HAP-1 (cell line): ENCODE measurements at regions not wholly inside any gene's neighbourhood (a gene's known extent, or its start where the extent isn't known, plus 50 kb on each side); places are given as distances from the start of the nearest gene placed in this dataset.

Source experiments
- DNase-seq, 2 experiments: peaks; one replicate each; pipeline ENCODE4 v3.0.0-alpha.2; 2016 to 2020; ENCODE audit warnings: low spot score in 2 of 2
- H3K27me3 ChIP-seq: fragments of 250-450 bp; sonication (Bioruptor Pico); 2 replicates; pipeline ENCODE4 v1.5.1; 2020; ENCODE audit warnings: low read depth, mild to moderate bottlenecking, moderate library complexity
- H3K36me3 ChIP-seq: fragments of 250-450 bp; sonication (Bioruptor Pico); replicated peaks from 2 replicates; pipeline ENCODE4 v1.5.1; 2020; ENCODE audit warnings: mild to moderate bottlenecking
- H3K4me1 ChIP-seq: fragments of 250-450 bp; sonication (Bioruptor Pico); 2 replicates; pipeline ENCODE4 v1.5.1; 2020; ENCODE audit warnings: mild to moderate bottlenecking
- H3K4me3 ChIP-seq: fragments of 250-450 bp; sonication (Bioruptor Pico); 2 replicates; pipeline ENCODE4 v1.5.1; 2020; ENCODE audit warnings: mild to moderate bottlenecking, moderate library complexity
- H3K9me3 ChIP-seq: fragments of 250-450 bp; sonication (Bioruptor Pico); 2 replicates; pipeline ENCODE4 v1.5.1; 2020; ENCODE audit warnings: mild to moderate bottlenecking, moderate library complexity
- in situ Hi-C: fragments of 300-500 bp; cut with MboI; formaldehyde crosslinking; loops from 3 replicates; pipeline ENCODE4 v1.14.3; 2020; ENCODE audit warnings: low sequenced_read_pairs, inconsistent platforms, mixed read lengths

GRCh38 chrX:82134378-82134777, 932.5 kb downstream of the SH3BGRL start:
- Histone ChIP-seq H3K9me3 (0 out of 2 replicates have a peak, but pooled peaks cover 2% of the 10 kb centered on the region), H3K27me3 (no peaks in the 10 kb centered on the region), H3K36me3 (no peaks in the 10 kb centered on the region), H3K4me3 (no peak overlapping the region), H3K4me1 (no peaks in the 10 kb centered on the region)
- in situ Hi-C loops, result no loop called here
- DNase-seq, result no peak

GRCh38 chrX:82141942-82142341, 940.0 kb downstream of the SH3BGRL start:
- in situ Hi-C loops, result no loop called here

GRCh38 chrX:82161195-82161594, 959.3 kb downstream of the SH3BGRL start:
- Histone ChIP-seq H3K4me1 (no peaks in the 10 kb centered on the region), H3K27me3 (no peaks in the 10 kb centered on the region), H3K4me3 (no peak overlapping the region), H3K36me3 (no peaks in the 10 kb centered on the region), H3K9me3 (no peaks in the 10 kb centered on the region)
- no peak for DNase-seq
- in situ Hi-C loops, result no loop called here

More at GRCh38 chrX:82141942-82142341, 940.0 kb downstream of the SH3BGRL start:
- H3K9me3 ChIP-seq, result no peaks in the 10 kb centered on the region
- no peak overlapping the region for H3K4me3 ChIP-seq
- no peaks in the 10 kb centered on the region for H3K27me3 ChIP-seq
- no peaks in the 10 kb centered on the region for H3K36me3 ChIP-seq
- H3K4me1 ChIP-seq, result no peaks in the 10 kb centered on the region
- no peak for DNase-seq

- H3K9me3 ChIP-seq, result no peaks in the 10 kb centered on the region
- no peaks in the 10 kb centered on the region for H3K36me3 ChIP-seq
- no peak for DNase-seq
- H3K4me1 ChIP-seq, result no peaks in the 10 kb centered on the region
- in situ Hi-C loops, result no loop called here
- H3K27me3 ChIP-seq, result no peaks in the 10 kb centered on the region
- no peak overlapping the region for H3K4me3 ChIP-seq
These were observed 961.8 kb downstream of the SH3BGRL start for GRCh38 chrX:82163701-82164100.

GRCh38 chrX:82196866-82197265, 995.0 kb downstream of the SH3BGRL start:
- no peaks in the 10 kb centered on the region for H3K36me3 ChIP-seq
- in situ Hi-C loops, result no loop called here
- no peak for DNase-seq
- H3K9me3 ChIP-seq, result no peaks in the 10 kb centered on the region
- H3K4me3 ChIP-seq, result no peak overlapping the region
- H3K27me3 ChIP-seq, result no peaks in the 10 kb centered on the region
- no peaks in the 10 kb centered on the region for H3K4me1 ChIP-seq

- H3K9me3 ChIP-seq, result no peaks in the 10 kb centered on the region
- in situ Hi-C loops, result no loop called here
- H3K4me1 ChIP-seq, result no peaks in the 10 kb centered on the region
- H3K27me3 ChIP-seq, result no peaks in the 10 kb centered on the region
- no peak for DNase-seq
- H3K36me3 ChIP-seq, result no peaks in the 10 kb centered on the region
- no peak overlapping the region for H3K4me3 ChIP-seq
These were observed 1007.1 kb downstream of the SH3BGRL start for GRCh38 chrX:82208975-82209374.

GRCh38 chrX:82218361-82218760, 1016.5 kb downstream of the SH3BGRL start:
- Histone ChIP-seq H3K9me3 (no peaks in the 10 kb centered on the region), H3K4me1 (no peaks in the 10 kb centered on the region), H3K36me3 (no peaks in the 10 kb centered on the region), H3K4me3 (no peak overlapping the region), H3K27me3 (no peaks in the 10 kb centered on the region)
- DNase-seq, result peak; percentile 16 to 65
- in situ Hi-C loops, result no loop called here

- H3K4me1 ChIP-seq, result no peaks in the 10 kb centered on the region
- H3K9me3 ChIP-seq, result no peaks in the 10 kb centered on the region
- DNase-seq, result no peak
- no peaks in the 10 kb centered on the region for H3K36me3 ChIP-seq
- in situ Hi-C loops, result no loop called here
- no peak overlapping the region for H3K4me3 ChIP-seq
- H3K27me3 ChIP-seq, result no peaks in the 10 kb centered on the region
These were observed 1017.2 kb downstream of the SH3BGRL start for GRCh38 chrX:82219129-82219528.

- Histone ChIP-seq H3K4me1 (no peaks in the 10 kb centered on the region), H3K9me3 (no peaks in the 10 kb centered on the region), H3K36me3 (no peaks in the 10 kb centered on the region), H3K4me3 (no peak overlapping the region), H3K27me3 (no peaks in the 10 kb centered on the region)
- in situ Hi-C loops, result no loop called here
- no peak for DNase-seq
These were observed 1023.1 kb downstream of the SH3BGRL start for GRCh38 chrX:82224961-82225360.

- DNase-seq, result no peak
- in situ Hi-C loops, result no loop called here
- Histone ChIP-seq H3K27me3 (no peaks in the 10 kb centered on the region), H3K36me3 (no peaks in the 10 kb centered on the region), H3K9me3 (no peaks in the 10 kb centered on the region), H3K4me3 (no peak overlapping the region), H3K4me1 (no peaks in the 10 kb centered on the region)
These were observed 1028.1 kb downstream of the SH3BGRL start for GRCh38 chrX:82230013-82230412.

- no peaks in the 10 kb centered on the region for H3K36me3 ChIP-seq
- no peak overlapping the region for H3K4me3 ChIP-seq
- in situ Hi-C loops, result no loop called here
- H3K4me1 ChIP-seq, result no peaks in the 10 kb centered on the region
- H3K9me3 ChIP-seq, result no peaks in the 10 kb centered on the region; the same call in 1 of the 2 replicates
- no peak for DNase-seq
- H3K27me3 ChIP-seq, result no peaks in the 10 kb centered on the region
These were observed 1030.8 kb downstream of the SH3BGRL start for GRCh38 chrX:82232679-82233078.

- Histone ChIP-seq H3K27me3 (no peaks in the 10 kb centered on the region), H3K36me3 (no peaks in the 10 kb centered on the region), H3K4me3 (no peak overlapping the region), H3K9me3 (no peaks in the 10 kb centered on the region; the same call in 1 of the 2 replicates), H3K4me1 (no peaks in the 10 kb centered on the region)
- in situ Hi-C loops, result no loop called here
- DNase-seq, result no peak
These were observed 1035.4 kb downstream of the SH3BGRL start for GRCh38 chrX:82237328-82237727.
